ENCODE measurements at regions not wholly inside any gene's neighbourhood (a gene's known extent, or its start where the extent isn't known, plus 50 kb on each side); places are given as distances from the start of the nearest gene placed in this dataset.

GRCh38 chr4:149084144-149084543 is 641.9 kb upstream of the NR3C2 start:
- H3K4me3 ChIP-seq (ENCODE audit: low read length) = no peak overlapping the region
- H3K79me2 ChIP-seq (ENCODE audit: control insufficient read depth, low read length) = no peaks in the 10 kb centered on the region
- H3K36me3 ChIP-seq (ENCODE audit: control insufficient read depth, low read length) = no peaks in the 10 kb centered on the region

GRCh38 chr4:149077181-149077580 is 635.0 kb upstream of the NR3C2 start:
- no peak overlapping the region for H3K27ac ChIP-seq (ENCODE audit: low read depth, low read length)
- H3K9me2 ChIP-seq (replicated peaks; ENCODE audit: control insufficient read depth, low read length) = no peaks in the 10 kb centered on the region
- H3K27me3 ChIP-seq (ENCODE audit: control insufficient read depth, low read length) = no peaks in the 10 kb centered on the region
- H3K36me3 ChIP-seq (ENCODE audit: control insufficient read depth, low read length) = no peaks in the 10 kb centered on the region
- no peaks in the 10 kb centered on the region for H3K79me2 ChIP-seq (ENCODE audit: control insufficient read depth, low read length)
- H3K4me1 ChIP-seq (ENCODE audit: control insufficient read depth, low read length) = no peaks in the 10 kb centered on the region
- no peak overlapping the region for H3K4me3 ChIP-seq (ENCODE audit: low read length)
- no peaks in the 10 kb centered on the region for H4K20me1 ChIP-seq (ENCODE audit: control insufficient read depth, insufficient read depth, low read depth, low read length)
- H3F3A ChIP-seq (ENCODE audit: control insufficient read depth, insufficient read depth) = no peaks in the 10 kb centered on the region
- TF ChIP-seq CTCF (IDR thresholded peaks at IDR 0.05; ENCODE audit: low read depth, low read length, poor library complexity, severe bottlenecking) (no peak), EZH2phosphoT487 (IDR thresholded peaks at IDR 0.05; ENCODE audit: borderline replicate concordance, low read length) (no peak)
- no peak overlapping the region for H3K4me2 ChIP-seq (ENCODE audit: low read length)
- no peaks in the 10 kb centered on the region for H3K9me3 ChIP-seq (ENCODE audit: control insufficient read depth, insufficient read depth, low read length)

More at GRCh38 chr4:149084144-149084543, 641.9 kb upstream of the NR3C2 start:
- Histone ChIP-seq H3K4me2 (ENCODE audit: low read length) (no peak overlapping the region), H3K9me3 (ENCODE audit: control insufficient read depth, insufficient read depth, low read length) (no peaks in the 10 kb centered on the region), H4K20me1 (ENCODE audit: control insufficient read depth, insufficient read depth, low read depth, low read length) (no peaks in the 10 kb centered on the region), H3F3A (ENCODE audit: control insufficient read depth, insufficient read depth) (no peaks in the 10 kb centered on the region), H3K9me2 (replicated peaks; ENCODE audit: control insufficient read depth, low read length) (no peaks in the 10 kb centered on the region), H3K27ac (ENCODE audit: low read depth, low read length) (no peak overlapping the region), H3K4me1 (ENCODE audit: control insufficient read depth, low read length) (no peaks in the 10 kb centered on the region), H3K27me3 (ENCODE audit: control insufficient read depth, low read length) (no peaks in the 10 kb centered on the region)
- TF ChIP-seq CTCF (IDR thresholded peaks at IDR 0.05; ENCODE audit: low read depth, low read length, poor library complexity, severe bottlenecking) (no peak), EZH2phosphoT487 (IDR thresholded peaks at IDR 0.05; ENCODE audit: borderline replicate concordance, low read length) (no peak)

GRCh38 chr4:149076401-149076800 is 634.2 kb upstream of the NR3C2 start:
- no peak for TF ChIP-seq CTCF (IDR thresholded peaks at IDR 0.05; ENCODE audit: low read depth, low read length, poor library complexity, severe bottlenecking)
- TF ChIP-seq EZH2phosphoT487 (IDR thresholded peaks at IDR 0.05; ENCODE audit: borderline replicate concordance, low read length) = no peak
- H3K9me3 ChIP-seq (ENCODE audit: control insufficient read depth, insufficient read depth, low read length) = no peaks in the 10 kb centered on the region
- no peaks in the 10 kb centered on the region for H3K4me1 ChIP-seq (ENCODE audit: control insufficient read depth, low read length)
- H4K20me1 ChIP-seq (ENCODE audit: control insufficient read depth, insufficient read depth, low read depth, low read length) = no peaks in the 10 kb centered on the region
- no peaks in the 10 kb centered on the region for H3K27me3 ChIP-seq (ENCODE audit: control insufficient read depth, low read length)
- no peak overlapping the region for H3K27ac ChIP-seq (ENCODE audit: low read depth, low read length)
- H3K4me2 ChIP-seq (ENCODE audit: low read length) = no peak overlapping the region
- no peaks in the 10 kb centered on the region for H3K36me3 ChIP-seq (ENCODE audit: control insufficient read depth, low read length)
- H3K9me2 ChIP-seq (replicated peaks; ENCODE audit: control insufficient read depth, low read length) = no peaks in the 10 kb centered on the region
- no peaks in the 10 kb centered on the region for H3K79me2 ChIP-seq (ENCODE audit: control insufficient read depth, low read length)
- H3K4me3 ChIP-seq (ENCODE audit: low read length) = no peak overlapping the region
- no peaks in the 10 kb centered on the region for H3F3A ChIP-seq (ENCODE audit: control insufficient read depth, insufficient read depth)

GRCh38 chr4:149072384-149072783 is 630.2 kb upstream of the NR3C2 start:
- Histone ChIP-seq H3K36me3 (ENCODE audit: control insufficient read depth, low read length) (no peaks in the 10 kb centered on the region), H3K79me2 (ENCODE audit: control insufficient read depth, low read length) (no peaks in the 10 kb centered on the region), H3F3A (ENCODE audit: control insufficient read depth, insufficient read depth) (no peaks in the 10 kb centered on the region), H3K27ac (ENCODE audit: low read depth, low read length) (no peak overlapping the region), H3K4me1 (ENCODE audit: control insufficient read depth, low read length) (no peaks in the 10 kb centered on the region), H3K27me3 (ENCODE audit: control insufficient read depth, low read length) (no peaks in the 10 kb centered on the region), H3K4me3 (ENCODE audit: low read length) (no peak overlapping the region), H3K9me2 (replicated peaks; ENCODE audit: control insufficient read depth, low read length) (no peaks in the 10 kb centered on the region), H3K4me2 (ENCODE audit: low read length) (no peak overlapping the region), H4K20me1 (ENCODE audit: control insufficient read depth, insufficient read depth, low read depth, low read length) (no peaks in the 10 kb centered on the region), H3K9me3 (ENCODE audit: control insufficient read depth, insufficient read depth, low read length) (no peaks in the 10 kb centered on the region)
- TF ChIP-seq EZH2phosphoT487 (IDR thresholded peaks at IDR 0.05; ENCODE audit: borderline replicate concordance, low read length) = no peak
- no peak for TF ChIP-seq CTCF (IDR thresholded peaks at IDR 0.05; ENCODE audit: low read depth, low read length, poor library complexity, severe bottlenecking)
